Lower lobe of right lung (tissue), 2 donors: ENCODE measurements at regions not wholly inside any gene's neighbourhood (a gene's known extent, or its start where the extent isn't known, plus 50 kb on each side); places are given as distances from the start of the nearest gene placed in this dataset.
A peak's percentile ranks its signal among the peaks of the same experiment; 100 is the strongest.

Experiments used
- ATAC-seq, 2 donors: fragments of 200-7000 bp; cut with Tn5 transposase; one replicate each; pipeline ENCODE4 v1.9.1; 2020 to 2022; ENCODE audit warnings: mild to moderate bottlenecking in 2 of 2, moderate library complexity in 2 of 2
- DNase-seq: peaks from one replicate; pipeline ENCODE4 v3.0.0-alpha.2; 2020
- H3K27ac ChIP-seq: fragments of 200-600 bp; one replicate; pipeline ENCODE4 v1.8.0; 2022
- H3K27me3 ChIP-seq: fragments of 200-600 bp; one replicate; pipeline ENCODE4 v1.8.0; 2022; ENCODE audit warnings: low read depth
- H3K36me3 ChIP-seq: fragments of 200-600 bp; one replicate; pipeline ENCODE4 v1.8.0; 2022; ENCODE audit warnings: mild to moderate bottlenecking
- H3K4me1 ChIP-seq: fragments of 200-600 bp; one replicate; pipeline ENCODE4 v1.8.0; 2022
- H3K4me3 ChIP-seq: fragments of 200-600 bp; one replicate; pipeline ENCODE4 v1.8.0; 2022; ENCODE audit warnings: mild to moderate bottlenecking
- H3K9me3 ChIP-seq: fragments of 200-600 bp; one replicate; pipeline ENCODE4 v1.8.0; 2022
- intact Hi-C: fragments of 100-400 bp; cut with DNase I; formaldehyde crosslinking; loops from one replicate; pipeline ENCODE4 v1.11.0; 2022
- TF ChIP-seq, protein P1 (sequence below): fragments of 200-600 bp; IDR thresholded peaks from one replicate; pipeline ENCODE4 v1.8.0; 2022; ENCODE audit warnings: antibody characterized with exemption, mild to moderate bottlenecking
- donor health status: DM: no; HTN: yes; CAD: no; lungs with severe emphysema.

DNA sequence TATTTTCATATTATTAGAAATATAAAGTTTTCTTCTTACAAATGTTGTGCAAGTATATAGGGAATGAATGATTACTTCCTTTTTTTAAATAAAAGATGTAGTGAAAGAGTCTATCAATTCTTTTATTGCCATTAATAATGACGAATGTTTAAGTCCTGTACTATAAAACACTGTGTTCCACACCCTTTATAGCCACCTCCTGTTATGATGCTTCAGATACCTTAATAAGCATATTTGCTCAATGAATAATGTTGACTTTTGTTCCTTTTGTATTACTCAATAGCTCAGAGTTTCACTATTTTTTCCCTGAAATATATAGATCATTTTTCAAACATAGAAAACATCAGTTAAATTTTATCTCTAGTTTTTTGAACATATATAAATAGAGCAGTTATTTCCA, 378.2 kb upstream of the THBS1 start:
- no peak overlapping the region for H3K4me3 ChIP-seq
- no peaks in the 10 kb centered on the region for H3K36me3 ChIP-seq
- ATAC-seq (no peak), DNase-seq (no peak)
- no peaks in the 10 kb centered on the region for H3K9me3 ChIP-seq
- TF ChIP-seq, protein P1, sequence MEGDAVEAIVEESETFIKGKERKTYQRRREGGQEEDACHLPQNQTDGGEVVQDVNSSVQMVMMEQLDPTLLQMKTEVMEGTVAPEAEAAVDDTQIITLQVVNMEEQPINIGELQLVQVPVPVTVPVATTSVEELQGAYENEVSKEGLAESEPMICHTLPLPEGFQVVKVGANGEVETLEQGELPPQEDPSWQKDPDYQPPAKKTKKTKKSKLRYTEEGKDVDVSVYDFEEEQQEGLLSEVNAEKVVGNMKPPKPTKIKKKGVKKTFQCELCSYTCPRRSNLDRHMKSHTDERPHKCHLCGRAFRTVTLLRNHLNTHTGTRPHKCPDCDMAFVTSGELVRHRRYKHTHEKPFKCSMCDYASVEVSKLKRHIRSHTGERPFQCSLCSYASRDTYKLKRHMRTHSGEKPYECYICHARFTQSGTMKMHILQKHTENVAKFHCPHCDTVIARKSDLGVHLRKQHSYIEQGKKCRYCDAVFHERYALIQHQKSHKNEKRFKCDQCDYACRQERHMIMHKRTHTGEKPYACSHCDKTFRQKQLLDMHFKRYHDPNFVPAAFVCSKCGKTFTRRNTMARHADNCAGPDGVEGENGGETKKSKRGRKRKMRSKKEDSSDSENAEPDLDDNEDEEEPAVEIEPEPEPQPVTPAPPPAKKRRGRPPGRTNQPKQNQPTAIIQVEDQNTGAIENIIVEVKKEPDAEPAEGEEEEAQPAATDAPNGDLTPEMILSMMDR, result no peak
- no peaks in the 10 kb centered on the region for H3K4me1 ChIP-seq
- no peak overlapping the region for H3K27ac ChIP-seq
- no peaks in the 10 kb centered on the region for H3K27me3 ChIP-seq
- intact Hi-C loops, result no loop called here

DNA sequence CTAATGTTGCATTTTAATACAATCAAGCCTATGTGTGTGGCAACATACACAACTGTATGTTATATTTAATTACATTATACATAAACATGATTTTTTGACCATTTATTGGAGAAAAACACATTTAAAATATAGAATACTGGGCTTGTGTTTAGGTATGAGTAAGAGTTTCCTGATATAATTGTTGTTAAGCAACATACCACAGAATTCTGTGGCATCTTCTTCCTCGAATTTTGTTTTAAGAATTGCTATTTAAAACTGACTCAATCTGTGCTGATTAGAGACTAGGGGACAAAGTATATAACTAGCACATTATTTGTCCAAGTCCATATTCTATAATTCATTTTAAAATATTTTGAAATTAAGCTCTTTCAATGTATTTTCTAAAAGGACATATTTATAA, 376.8 kb upstream of the THBS1 start:
- no peak for DNase-seq
- H3K27ac ChIP-seq, result no peak overlapping the region
- no peak overlapping the region for H3K4me3 ChIP-seq
- intact Hi-C loops, result no loop called here
- H3K9me3 ChIP-seq, result no peaks in the 10 kb centered on the region
- no peaks in the 10 kb centered on the region for H3K4me1 ChIP-seq
- H3K27me3 ChIP-seq, result no peaks in the 10 kb centered on the region
- no peak for ATAC-seq
- no peaks in the 10 kb centered on the region for H3K36me3 ChIP-seq
- TF ChIP-seq, protein P1, result no peak

DNA sequence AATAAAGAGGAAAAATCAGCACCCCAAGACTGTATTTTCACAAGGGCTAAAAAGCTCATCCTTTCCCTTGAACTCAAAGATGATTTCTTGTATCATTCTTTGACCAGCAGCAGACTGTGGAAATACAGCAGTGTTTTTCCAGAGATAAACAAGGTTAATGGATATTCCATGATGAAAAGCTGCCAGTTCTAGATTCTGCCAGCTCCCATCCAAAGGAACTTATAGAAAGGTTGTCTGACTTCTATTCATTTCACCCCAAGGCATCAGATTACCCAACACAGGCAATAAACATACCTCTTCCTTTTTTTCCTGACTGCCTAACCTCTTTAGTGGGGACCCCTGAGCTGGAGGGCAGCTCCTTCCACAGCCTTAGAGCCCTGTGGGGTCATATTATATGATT, 375.8 kb upstream of the THBS1 start:
- Histone ChIP-seq H3K4me3 (no peak overlapping the region), H3K9me3 (no peaks in the 10 kb centered on the region), H3K4me1 (no peaks in the 10 kb centered on the region), H3K27ac (no peak overlapping the region), H3K27me3 (no peaks in the 10 kb centered on the region), H3K36me3 (no peaks in the 10 kb centered on the region)
- DNase-seq (no peak), ATAC-seq (no peak)
- TF ChIP-seq, protein P1, result no peak
- intact Hi-C loops, result no loop called here

DNA sequence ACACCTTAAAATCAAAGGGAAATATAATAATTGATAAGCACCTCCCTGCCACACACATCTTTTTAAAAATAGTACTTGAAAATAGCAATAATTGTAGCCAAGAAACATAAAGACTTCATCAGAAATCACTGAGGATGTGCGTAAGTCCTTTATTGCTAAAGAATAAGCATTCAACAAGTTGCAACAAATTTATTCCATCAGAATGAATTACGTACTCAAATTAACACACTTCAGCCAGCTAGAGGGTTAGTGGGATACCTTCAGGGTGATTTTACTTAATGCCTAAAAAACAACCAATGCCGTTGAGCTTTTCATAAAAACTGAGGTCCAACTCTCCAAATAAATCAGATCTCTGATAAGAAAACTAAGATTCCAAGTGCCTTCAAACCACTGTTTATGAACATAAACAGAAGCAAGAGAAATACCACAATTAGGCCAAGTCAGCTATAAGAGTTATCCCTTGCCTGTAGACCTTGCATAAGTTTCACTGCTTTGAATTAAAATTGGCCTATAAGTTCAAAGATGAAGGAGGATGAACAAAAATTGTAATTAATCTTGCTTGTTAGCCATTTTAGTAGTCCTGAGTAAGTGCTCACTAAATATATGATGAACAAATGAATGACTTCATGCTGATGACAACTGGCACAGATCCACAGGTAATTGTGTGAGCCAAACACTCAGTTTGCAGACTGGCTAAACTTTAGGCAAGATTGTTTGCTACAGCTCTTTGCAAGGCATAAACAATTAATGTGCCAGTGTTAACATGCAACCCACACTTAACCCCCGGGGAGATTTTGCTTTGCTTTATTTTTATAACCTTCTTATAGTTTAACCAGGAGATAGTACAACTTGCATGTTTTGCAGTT, 375.1 kb upstream of the THBS1 start:
- Histone ChIP-seq H3K27me3 (no peaks in the 10 kb centered on the region), H3K4me1 (no peaks in the 10 kb centered on the region), H3K9me3 (no peaks in the 10 kb centered on the region), H3K27ac (no peak overlapping the region), H3K36me3 (no peaks in the 10 kb centered on the region), H3K4me3 (no peak overlapping the region)
- DNase-seq (no peak), ATAC-seq (no peak)
- intact Hi-C loops, result no loop called here
- TF ChIP-seq, protein P1, result no peak

DNA sequence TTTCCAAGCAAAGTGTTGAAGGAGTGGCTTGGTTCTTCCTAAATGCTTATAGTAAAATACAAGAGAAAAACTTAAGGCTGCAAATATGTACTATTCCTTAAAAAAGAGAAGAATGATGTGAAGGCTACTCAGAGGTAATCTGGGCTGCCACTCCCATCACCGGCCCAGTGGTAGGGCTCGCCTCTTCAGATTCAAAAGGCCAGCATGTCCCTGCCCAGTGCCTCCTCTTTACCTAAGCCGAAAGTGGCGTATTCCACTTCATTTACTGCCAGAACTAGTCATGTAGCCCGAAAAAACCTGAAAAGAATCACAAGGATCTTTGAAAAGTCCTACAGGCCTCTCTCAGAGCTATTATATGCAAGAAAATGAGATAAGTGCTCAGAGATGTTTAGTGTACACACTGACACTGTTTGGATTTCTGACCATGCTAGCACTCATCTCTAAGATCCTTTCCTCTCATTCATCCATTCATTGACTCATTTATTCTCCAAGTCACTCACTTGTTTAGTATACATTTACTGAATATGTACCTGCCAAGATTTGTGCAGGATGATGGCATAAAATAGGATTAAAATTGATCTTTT, 373.3 kb upstream of the THBS1 start:
- Histone ChIP-seq H3K36me3 (no peaks in the 10 kb centered on the region), H3K27ac (no peak overlapping the region), H3K9me3 (peaks cover 8% of the 10 kb centered on the region), H3K27me3 (no peaks in the 10 kb centered on the region), H3K4me3 (no peak overlapping the region), H3K4me1 (no peaks in the 10 kb centered on the region)
- DNase-seq (peak; percentile 51), ATAC-seq (peak; percentile 75 to 92)
- TF ChIP-seq, protein P1, result no peak
- intact Hi-C loops, result no loop called here
